ENCODE measurements at regions not wholly inside any gene's neighbourhood (a gene's known extent, or its start where the extent isn't known, plus 50 kb on each side); places are given as distances from the start of the nearest gene placed in this dataset.

DNA sequence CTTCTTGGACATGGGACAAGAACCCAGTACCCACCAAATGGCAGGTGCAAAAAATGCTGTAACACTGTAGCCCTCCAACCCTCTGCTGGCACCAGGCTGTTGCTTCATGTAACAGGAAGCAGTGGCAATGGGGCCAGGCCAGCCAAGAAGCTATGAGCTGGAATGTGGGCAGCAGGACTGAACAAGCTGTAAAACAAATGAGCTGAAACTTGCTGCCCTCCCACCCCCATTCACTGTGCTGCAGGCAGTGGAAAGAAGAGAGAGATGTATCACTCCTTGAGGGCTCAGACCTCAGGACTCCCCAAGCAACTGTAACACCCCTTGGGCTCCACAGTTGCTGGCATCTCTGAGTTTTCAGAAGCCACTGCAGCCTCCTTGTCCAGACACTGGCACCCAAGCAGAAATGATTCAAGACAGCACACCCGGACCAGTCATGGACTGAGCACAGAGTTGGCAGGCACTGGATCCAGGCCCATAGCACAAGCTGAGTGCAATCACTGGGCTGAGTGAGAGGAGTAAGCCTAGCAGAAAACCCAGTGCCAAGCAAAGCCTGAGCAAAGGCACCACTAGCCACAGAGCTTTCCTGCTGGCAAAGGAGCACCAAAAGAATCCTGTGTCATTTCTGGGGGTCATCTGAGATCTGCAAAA is 321.4 kb upstream of the CXADR start:
- Mint-ChIP-seq H3K27me3 (ENCODE audit: low read depth) (no peaks in the 10 kb centered on the region), H3K4me3 (ENCODE audit: unreplicated experiment) (no peak overlapping the region), H3K36me3 (ENCODE audit: low read depth) (no peaks in the 10 kb centered on the region), H3K4me1 (ENCODE audit: low read depth) (no peaks in the 10 kb centered on the region), H3K9me3 (ENCODE audit: low read depth) (peaks cover 23% of the 10 kb centered on the region), H3K27ac (ENCODE audit: unreplicated experiment) (no peak overlapping the region)
- no peak for DNase-seq (ENCODE audit: low spot score)
- TF ChIP-seq, protein P1, sequence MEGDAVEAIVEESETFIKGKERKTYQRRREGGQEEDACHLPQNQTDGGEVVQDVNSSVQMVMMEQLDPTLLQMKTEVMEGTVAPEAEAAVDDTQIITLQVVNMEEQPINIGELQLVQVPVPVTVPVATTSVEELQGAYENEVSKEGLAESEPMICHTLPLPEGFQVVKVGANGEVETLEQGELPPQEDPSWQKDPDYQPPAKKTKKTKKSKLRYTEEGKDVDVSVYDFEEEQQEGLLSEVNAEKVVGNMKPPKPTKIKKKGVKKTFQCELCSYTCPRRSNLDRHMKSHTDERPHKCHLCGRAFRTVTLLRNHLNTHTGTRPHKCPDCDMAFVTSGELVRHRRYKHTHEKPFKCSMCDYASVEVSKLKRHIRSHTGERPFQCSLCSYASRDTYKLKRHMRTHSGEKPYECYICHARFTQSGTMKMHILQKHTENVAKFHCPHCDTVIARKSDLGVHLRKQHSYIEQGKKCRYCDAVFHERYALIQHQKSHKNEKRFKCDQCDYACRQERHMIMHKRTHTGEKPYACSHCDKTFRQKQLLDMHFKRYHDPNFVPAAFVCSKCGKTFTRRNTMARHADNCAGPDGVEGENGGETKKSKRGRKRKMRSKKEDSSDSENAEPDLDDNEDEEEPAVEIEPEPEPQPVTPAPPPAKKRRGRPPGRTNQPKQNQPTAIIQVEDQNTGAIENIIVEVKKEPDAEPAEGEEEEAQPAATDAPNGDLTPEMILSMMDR (IDR thresholded peaks at IDR 0.05) = no peak

DNA sequence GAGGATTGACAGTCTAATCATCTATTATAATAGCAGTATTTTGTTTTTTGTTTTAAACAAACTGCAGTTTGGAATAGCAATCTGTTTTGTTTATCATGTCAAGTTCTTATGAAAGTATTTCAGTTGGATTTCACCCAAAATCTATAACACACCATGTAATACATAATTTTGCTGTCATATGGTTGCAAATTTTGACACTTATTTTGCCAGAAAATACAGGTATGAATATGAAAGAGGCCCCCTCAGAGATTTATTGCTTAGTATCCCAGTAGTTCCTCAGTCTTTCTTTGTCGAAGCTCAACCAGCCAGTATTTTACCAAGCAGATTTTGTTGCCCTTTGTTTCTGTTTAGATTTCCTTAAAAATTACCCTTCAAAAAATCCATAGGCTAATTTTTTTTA is 317.5 kb upstream of the CXADR start:
- H3K27me3 Mint-ChIP-seq (ENCODE audit: low read depth) = peaks cover 5% of the 10 kb centered on the region
- DNase-seq (ENCODE audit: low spot score) = no peak
- H3K4me1 Mint-ChIP-seq (ENCODE audit: low read depth) = no peaks in the 10 kb centered on the region
- H3K4me3 Mint-ChIP-seq (ENCODE audit: unreplicated experiment) = no peak overlapping the region
- H3K36me3 Mint-ChIP-seq (ENCODE audit: low read depth) = no peaks in the 10 kb centered on the region
- peaks cover 7% of the 10 kb centered on the region for H3K9me3 Mint-ChIP-seq (ENCODE audit: low read depth)
- no peak overlapping the region for H3K27ac Mint-ChIP-seq (ENCODE audit: unreplicated experiment)
- TF ChIP-seq, protein P1 (IDR thresholded peaks at IDR 0.05) = no peak

DNA sequence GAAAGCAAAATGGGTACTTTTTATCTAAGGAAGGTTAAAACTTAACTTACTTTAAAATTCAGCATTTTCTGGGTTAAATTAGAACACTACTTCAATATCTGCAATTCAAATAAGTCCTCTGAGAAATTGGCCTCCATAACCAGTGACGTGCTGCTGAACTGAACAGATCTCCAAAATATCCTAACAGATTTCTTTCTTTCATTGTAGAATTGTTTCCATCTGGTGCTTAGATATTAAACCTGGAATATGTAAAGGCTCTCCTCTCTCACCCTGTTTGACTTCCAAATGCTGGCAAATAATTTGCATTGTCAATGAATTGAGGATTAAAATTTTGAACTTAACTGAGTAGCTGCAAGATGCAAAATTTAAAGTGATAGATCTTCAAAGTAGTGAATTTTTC is 316.9 kb upstream of the CXADR start:
- TF ChIP-seq, protein P1 (IDR thresholded peaks at IDR 0.05) = no peak
- Mint-ChIP-seq H3K27ac (ENCODE audit: unreplicated experiment) (no peak overlapping the region), H3K36me3 (ENCODE audit: low read depth) (no peaks in the 10 kb centered on the region), H3K27me3 (ENCODE audit: low read depth) (peaks cover 6% of the 10 kb centered on the region), H3K9me3 (ENCODE audit: low read depth) (peaks cover 4% of the 10 kb centered on the region), H3K4me1 (ENCODE audit: low read depth) (no peaks in the 10 kb centered on the region), H3K4me3 (ENCODE audit: unreplicated experiment) (no peak overlapping the region)
- DNase-seq (ENCODE audit: low spot score) = no peak

DNA sequence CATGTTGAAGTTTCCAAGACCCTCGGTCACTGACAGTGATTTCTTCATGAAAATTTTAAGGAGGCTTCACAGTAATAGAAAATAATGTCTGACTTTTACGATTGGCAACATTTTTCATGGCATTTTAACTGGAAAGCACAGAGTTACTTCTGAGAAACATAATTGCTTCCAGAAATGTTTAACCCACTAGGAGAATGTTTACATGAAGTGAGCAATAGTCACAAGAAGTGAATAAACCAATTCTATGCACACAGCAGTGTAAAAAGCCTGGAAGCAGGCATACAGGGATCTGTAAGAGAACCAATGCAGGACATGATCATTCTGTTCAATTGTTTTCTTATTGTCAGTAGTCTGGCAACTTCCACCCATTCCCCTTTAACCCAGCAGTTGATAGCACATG is 316.2 kb upstream of the CXADR start:
- Mint-ChIP-seq H3K27ac (ENCODE audit: unreplicated experiment) (no peak overlapping the region), H3K4me3 (ENCODE audit: unreplicated experiment) (no peak overlapping the region), H3K27me3 (ENCODE audit: low read depth) (peaks cover 6% of the 10 kb centered on the region), H3K9me3 (ENCODE audit: low read depth) (peaks cover 4% of the 10 kb centered on the region), H3K4me1 (ENCODE audit: low read depth) (no peaks in the 10 kb centered on the region), H3K36me3 (ENCODE audit: low read depth) (no peaks in the 10 kb centered on the region)
- TF ChIP-seq, protein P1 (IDR thresholded peaks at IDR 0.05) = no peak
- DNase-seq (ENCODE audit: low spot score) = no peak

DNA sequence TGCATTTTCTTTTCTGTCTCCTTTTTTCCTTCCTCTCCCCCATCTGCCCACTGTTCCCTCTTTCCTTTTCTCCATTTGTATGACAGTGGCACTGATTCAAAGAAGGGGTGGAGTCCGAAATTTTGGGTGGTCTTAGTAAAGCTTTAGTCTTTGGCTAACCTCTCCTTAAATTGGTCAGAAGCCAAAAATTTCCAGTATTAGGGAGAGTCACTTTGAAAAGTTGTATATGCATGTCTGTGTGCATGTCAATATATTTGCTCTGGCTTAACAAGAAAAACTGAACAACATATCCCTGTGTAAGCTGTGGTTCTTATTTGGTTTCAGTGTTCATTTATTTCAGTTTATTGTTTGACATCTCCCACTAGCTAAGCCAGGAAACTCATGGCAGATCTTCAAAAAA is 314.8 kb upstream of the CXADR start:
- TF ChIP-seq, protein P1 (IDR thresholded peaks at IDR 0.05) = no peak
- H3K9me3 Mint-ChIP-seq (ENCODE audit: low read depth) = peaks cover 4% of the 10 kb centered on the region
- H3K27ac Mint-ChIP-seq (ENCODE audit: unreplicated experiment) = no peak overlapping the region
- H3K4me1 Mint-ChIP-seq (ENCODE audit: low read depth) = no peaks in the 10 kb centered on the region
- H3K4me3 Mint-ChIP-seq (ENCODE audit: unreplicated experiment) = no peak overlapping the region
- no peak for DNase-seq (ENCODE audit: low spot score)
- no peaks in the 10 kb centered on the region for H3K36me3 Mint-ChIP-seq (ENCODE audit: low read depth)
- H3K27me3 Mint-ChIP-seq (ENCODE audit: low read depth) = peaks cover 6% of the 10 kb centered on the region

All from chondrocyte (in vitro differentiated cells).